OCI-LY3 (cell line): ENCODE measurements at regions not wholly inside any gene's neighbourhood (a gene's known extent, or its start where the extent isn't known, plus 50 kb on each side); places are given as distances from the start of the nearest gene placed in this dataset.

Experiments
- CTCF ChIP-seq: fragments of 200-600, 300-600 bp; sonication (generic); IDR thresholded peaks from 2 replicates; pipeline ENCODE4 v1.5.1; 2014; ENCODE audit warnings: antibody characterized with exemption, low read length, low read depth
- EZH2phosphoT487 ChIP-seq: fragments of 200-600 bp; shearing (Covaris generic); IDR thresholded peaks from 2 replicates; pipeline ENCODE4 v1.6.1; 2018; ENCODE audit warnings: antibody characterized with exemption, mixed run types, low read depth

GRCh38 chr4:28488021-28488420 lies 1627.4 kb downstream of the STIM2 start:
- no peak for TF ChIP-seq EZH2phosphoT487
- no peak for TF ChIP-seq CTCF
